ENCODE measurements at regions not wholly inside any gene's neighbourhood (a gene's known extent, or its start where the extent isn't known, plus 50 kb on each side); places are given as distances from the start of the nearest gene placed in this dataset.

GRCh38 chr18:51862051-51862715 is 477.8 kb upstream of the DCC start:
- no peak for DNase-seq

GRCh38 chr18:51864219-51864965 is 475.6 kb upstream of the DCC start:
- no peak for DNase-seq

GRCh38 chr18:51865538-51865937 is 474.5 kb upstream of the DCC start:
- no peak for DNase-seq

GRCh38 chr18:51867767-51868166 is 472.2 kb upstream of the DCC start:
- DNase-seq, result no peak

- DNase-seq, result no peak
Measured at GRCh38 chr18:51878724-51879123, 461.3 kb upstream of the DCC start.

- DNase-seq, result no peak
Measured at GRCh38 chr18:51879329-51879728, 460.7 kb upstream of the DCC start.

GRCh38 chr18:51881394-51881793 is 458.6 kb upstream of the DCC start:
- DNase-seq, result no peak

- no peak for DNase-seq
Measured at GRCh38 chr18:51884039-51884438, 456.0 kb upstream of the DCC start.

GRCh38 chr18:51890762-51891161 is 449.2 kb upstream of the DCC start:
- peak; percentile 10 to 74 for DNase-seq

- peak in 1 of 2 experiments; percentile 3 for DNase-seq
Measured at GRCh38 chr18:51891876-51892275, 448.1 kb upstream of the DCC start.

- DNase-seq, result no peak
Measured at GRCh38 chr18:51897884-51898283, 442.1 kb upstream of the DCC start.

- DNase-seq, result peak in 1 of 2 experiments; percentile 51
Measured at GRCh38 chr18:51907687-51908597, 432.1 kb upstream of the DCC start.

- DNase-seq, result no peak
Measured at GRCh38 chr18:51908598-51908944, 431.4 kb upstream of the DCC start.

GRCh38 chr18:51911584-51911983 is 428.4 kb upstream of the DCC start:
- DNase-seq, result no peak

- no peak for DNase-seq
Measured at GRCh38 chr18:51912381-51912780, 427.6 kb upstream of the DCC start.

GRCh38 chr18:51915176-51915575 is 424.8 kb upstream of the DCC start:
- DNase-seq, result no peak

GRCh38 chr18:51921862-51922261 is 418.1 kb upstream of the DCC start:
- no peak for DNase-seq

GRCh38 chr18:51933903-51934302 is 406.1 kb upstream of the DCC start:
- DNase-seq, result no peak

- DNase-seq, result no peak
Measured at GRCh38 chr18:51936115-51936514, 403.9 kb upstream of the DCC start.

- no peak for DNase-seq
Measured at GRCh38 chr18:51941999-51942398, 398.0 kb upstream of the DCC start.

GRCh38 chr18:51943281-51943680 is 396.7 kb upstream of the DCC start:
- DNase-seq, result no peak

GRCh38 chr18:51946946-51947345 is 393.1 kb upstream of the DCC start:
- DNase-seq, result no peak

- DNase-seq, result no peak
Measured at GRCh38 chr18:51952844-51953243, 387.2 kb upstream of the DCC start.

- DNase-seq, result peak in 1 of 2 experiments; percentile 2
Measured at GRCh38 chr18:51953521-51953920, 386.5 kb upstream of the DCC start.

Data from NCI-H446 (cell line).